ENCODE measurements at regions not wholly inside any gene's neighbourhood (a gene's known extent, or its start where the extent isn't known, plus 50 kb on each side); places are given as distances from the start of the nearest gene placed in this dataset.
"Not testable (repeated sequence)": the region's sequence is repeated elsewhere in the genome, so short reads cannot be mapped to it uniquely, and the experiment has no call there.

DNA sequence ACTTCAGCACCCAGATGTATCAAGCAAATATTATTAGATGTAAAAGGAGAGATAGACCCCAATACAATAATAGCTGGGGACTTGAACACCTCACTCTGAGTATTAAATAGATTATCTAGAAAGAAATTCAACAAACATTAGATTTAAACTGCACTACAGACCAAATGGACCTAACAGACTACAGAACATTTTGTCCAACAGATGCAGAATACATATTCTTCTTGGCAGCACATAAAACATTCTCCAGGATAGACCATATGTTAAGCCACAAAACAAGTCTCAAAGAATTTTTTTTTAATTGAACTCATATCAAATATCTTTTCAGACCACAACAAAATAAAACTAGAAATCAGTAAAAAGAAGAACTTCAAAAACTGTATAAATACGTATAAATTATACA, 130.4 kb downstream of the MTERF1 start:
- CTCF ChIA-PET: no interaction called here
- H3F3A ChIP-seq (ENCODE audit: low read length, unreplicated experiment): no peaks in the 10 kb centered on the region
- H4K20me1 ChIP-seq (ENCODE audit: low read length): no peaks in the 10 kb centered on the region
- H3K36me3 ChIP-seq (ENCODE audit: low read depth, low read length): no peaks in the 10 kb centered on the region
- BruUV-seq (replicated peaks): no TSS peak
- no peaks in the 10 kb centered on the region for H3K27me3 ChIP-seq (ENCODE audit: low read length)
- DNase-seq: no peak
- no peaks in the 10 kb centered on the region for H3K9me3 ChIP-seq (ENCODE audit: low read length)
- POLR2A ChIA-PET (ENCODE audit: unreplicated experiment): no interaction called here
- ATAC-seq: no peak
- H3K9me2 ChIP-seq (replicated peaks; ENCODE audit: low read length): no peaks in the 10 kb centered on the region
- H3K79me2 ChIP-seq (ENCODE audit: low read length): no peaks in the 10 kb centered on the region
- H2AFZ ChIP-seq (ENCODE audit: low read length): no peak overlapping the region
- no peak overlapping the region for H3K27ac ChIP-seq (ENCODE audit: low read length)
- no peak overlapping the region for H3K4me3 ChIP-seq (ENCODE audit: low read length)
- intact Hi-C loops (cut with micrococcal nuclease): no loop called here
- TF ChIP-seq EZH2phosphoT487 (IDR thresholded peaks at IDR 0.05; ENCODE audit: borderline replicate concordance, low read length) (no peak), EZH2 (IDR thresholded peaks at IDR 0.05; ENCODE audit: low read length, unreplicated experiment) (no peak)
- TF ChIP-seq, protein P1, sequence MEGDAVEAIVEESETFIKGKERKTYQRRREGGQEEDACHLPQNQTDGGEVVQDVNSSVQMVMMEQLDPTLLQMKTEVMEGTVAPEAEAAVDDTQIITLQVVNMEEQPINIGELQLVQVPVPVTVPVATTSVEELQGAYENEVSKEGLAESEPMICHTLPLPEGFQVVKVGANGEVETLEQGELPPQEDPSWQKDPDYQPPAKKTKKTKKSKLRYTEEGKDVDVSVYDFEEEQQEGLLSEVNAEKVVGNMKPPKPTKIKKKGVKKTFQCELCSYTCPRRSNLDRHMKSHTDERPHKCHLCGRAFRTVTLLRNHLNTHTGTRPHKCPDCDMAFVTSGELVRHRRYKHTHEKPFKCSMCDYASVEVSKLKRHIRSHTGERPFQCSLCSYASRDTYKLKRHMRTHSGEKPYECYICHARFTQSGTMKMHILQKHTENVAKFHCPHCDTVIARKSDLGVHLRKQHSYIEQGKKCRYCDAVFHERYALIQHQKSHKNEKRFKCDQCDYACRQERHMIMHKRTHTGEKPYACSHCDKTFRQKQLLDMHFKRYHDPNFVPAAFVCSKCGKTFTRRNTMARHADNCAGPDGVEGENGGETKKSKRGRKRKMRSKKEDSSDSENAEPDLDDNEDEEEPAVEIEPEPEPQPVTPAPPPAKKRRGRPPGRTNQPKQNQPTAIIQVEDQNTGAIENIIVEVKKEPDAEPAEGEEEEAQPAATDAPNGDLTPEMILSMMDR (conservative IDR thresholded peaks at IDR 0.05; ENCODE audit: low read depth, low read length): no peak
- no peak overlapping the region for H3K9ac ChIP-seq (ENCODE audit: low read length)
- H3K4me2 ChIP-seq (ENCODE audit: low read length): no peak overlapping the region
- no peaks in the 10 kb centered on the region for H3K4me1 ChIP-seq (ENCODE audit: insufficient read depth, low read length)

DNA sequence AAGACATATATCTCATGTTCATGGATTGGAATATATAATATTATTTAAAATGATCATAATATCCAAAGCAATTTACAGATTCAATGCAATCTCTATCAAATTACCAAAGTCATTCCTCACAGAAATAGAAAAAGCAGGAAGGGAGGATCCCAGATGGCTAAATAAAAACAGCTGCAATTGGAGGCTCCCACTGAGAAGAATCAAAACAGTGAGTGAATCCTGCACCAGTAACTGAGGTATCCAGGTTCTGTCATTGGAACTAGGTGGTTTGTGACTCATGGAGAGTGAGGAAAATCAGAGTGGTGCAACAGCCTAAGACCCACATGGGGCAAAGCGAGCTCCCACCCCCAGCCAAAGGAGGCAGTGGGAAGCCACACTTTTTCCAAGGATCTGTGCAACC, 128.4 kb downstream of the MTERF1 start:
- no TSS peak for BruUV-seq (replicated peaks)
- H3K36me3 ChIP-seq (ENCODE audit: low read depth, low read length): no peaks in the 10 kb centered on the region
- no peaks in the 10 kb centered on the region for H3K9me3 ChIP-seq (ENCODE audit: low read length)
- ATAC-seq (no peak), DNase-seq (no peak)
- no peak overlapping the region for H3K9ac ChIP-seq (ENCODE audit: low read length)
- H3F3A ChIP-seq (ENCODE audit: low read length, unreplicated experiment): no peaks in the 10 kb centered on the region
- H4K20me1 ChIP-seq (ENCODE audit: low read length): no peaks in the 10 kb centered on the region
- H2AFZ ChIP-seq (ENCODE audit: low read length): no peak overlapping the region
- H3K4me1 ChIP-seq (ENCODE audit: insufficient read depth, low read length): no peaks in the 10 kb centered on the region
- no peak overlapping the region for H3K4me3 ChIP-seq (ENCODE audit: low read length)
- TF ChIP-seq, protein P1 (conservative IDR thresholded peaks at IDR 0.05; ENCODE audit: low read depth, low read length): no peak
- TF ChIP-seq EZH2 (IDR thresholded peaks at IDR 0.05; ENCODE audit: low read length, unreplicated experiment): no peak
- no peak for TF ChIP-seq EZH2phosphoT487 (IDR thresholded peaks at IDR 0.05; ENCODE audit: borderline replicate concordance, low read length)
- ChIA-PET POLR2A (ENCODE audit: unreplicated experiment) (no interaction called here), CTCF (no interaction called here)
- intact Hi-C loops (cut with micrococcal nuclease): no loop called here
- no peaks in the 10 kb centered on the region for H3K9me2 ChIP-seq (replicated peaks; ENCODE audit: low read length)
- H3K79me2 ChIP-seq (ENCODE audit: low read length): no peaks in the 10 kb centered on the region
- no peaks in the 10 kb centered on the region for H3K27me3 ChIP-seq (ENCODE audit: low read length)
- no peak overlapping the region for H3K4me2 ChIP-seq (ENCODE audit: low read length)
- H3K27ac ChIP-seq (ENCODE audit: low read length): no peak overlapping the region

DNA sequence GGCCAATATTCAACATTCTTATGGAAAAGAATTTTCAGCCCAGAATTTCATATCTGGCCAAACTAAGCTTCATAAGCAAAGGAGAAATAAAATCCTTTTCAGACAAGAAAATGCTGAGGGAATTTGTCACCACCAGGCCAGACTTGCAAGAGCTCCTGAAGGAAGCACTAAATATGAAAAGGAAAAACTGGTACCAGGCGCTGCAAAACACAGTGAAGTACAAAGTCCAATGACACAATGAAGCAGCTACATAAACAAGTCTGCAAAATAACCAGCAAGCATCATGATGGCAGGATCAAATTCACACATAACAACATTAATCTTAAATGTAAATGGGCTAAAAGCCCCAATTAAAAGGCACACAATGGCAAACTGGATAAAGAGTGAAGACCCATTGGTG, 126.2 kb downstream of the MTERF1 start:
- H3K4me2 ChIP-seq (ENCODE audit: low read length); H3K9ac ChIP-seq (ENCODE audit: low read length); H3F3A ChIP-seq (ENCODE audit: low read length, unreplicated experiment); H3K27me3 ChIP-seq (ENCODE audit: low read length); H3K4me1 ChIP-seq (ENCODE audit: insufficient read depth, low read length); H3K4me3 ChIP-seq (ENCODE audit: low read length); H3K79me2 ChIP-seq (ENCODE audit: low read length); ATAC-seq; H2AFZ ChIP-seq (ENCODE audit: low read length); intact Hi-C loops (cut with micrococcal nuclease); CTCF ChIA-PET; H3K36me3 ChIP-seq (ENCODE audit: low read depth, low read length); H4K20me1 ChIP-seq (ENCODE audit: low read length); H3K9me2 ChIP-seq (replicated peaks; ENCODE audit: low read length); H3K27ac ChIP-seq (ENCODE audit: low read length); DNase-seq; H3K9me3 ChIP-seq (ENCODE audit: low read length); BruUV-seq (replicated peaks): not testable (repeated sequence)
- POLR2A ChIA-PET (ENCODE audit: unreplicated experiment): interaction anchor here (0.6 kb wide), 1 partner anchor 186 kb away, joined by 3 read pairs; the partner anchor contains the start of gene AKAP9

DNA sequence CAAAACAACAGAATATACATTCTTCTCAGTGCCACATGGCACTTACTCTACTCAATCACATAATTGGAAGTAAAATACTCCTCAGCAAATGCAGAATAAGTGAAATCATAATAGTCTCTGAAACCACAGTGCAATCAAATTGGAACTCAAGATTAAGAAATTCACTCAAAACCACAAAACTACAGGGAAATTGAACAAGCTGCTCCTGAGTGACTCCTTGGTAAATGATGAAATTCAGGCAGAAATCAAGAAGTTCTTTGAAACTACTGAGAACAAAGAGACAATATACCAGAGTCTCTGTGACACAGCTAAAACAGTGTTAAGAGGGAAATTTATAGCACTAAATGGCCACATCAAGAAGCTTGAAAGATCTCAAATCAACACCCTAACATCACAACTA, 125.4 kb downstream of the MTERF1 start:
- H3K9me3 ChIP-seq (ENCODE audit: low read length); H3K4me3 ChIP-seq (ENCODE audit: low read length); H2AFZ ChIP-seq (ENCODE audit: low read length); DNase-seq; BruUV-seq (replicated peaks); intact Hi-C loops (cut with micrococcal nuclease); H3K79me2 ChIP-seq (ENCODE audit: low read length); ATAC-seq; CTCF ChIA-PET; H3K27me3 ChIP-seq (ENCODE audit: low read length); H3K4me2 ChIP-seq (ENCODE audit: low read length); H3K27ac ChIP-seq (ENCODE audit: low read length); H3K9me2 ChIP-seq (replicated peaks; ENCODE audit: low read length); H3K9ac ChIP-seq (ENCODE audit: low read length); H4K20me1 ChIP-seq (ENCODE audit: low read length); H3K36me3 ChIP-seq (ENCODE audit: low read depth, low read length); H3F3A ChIP-seq (ENCODE audit: low read length, unreplicated experiment): not testable (repeated sequence)
- POLR2A ChIA-PET (ENCODE audit: unreplicated experiment): interaction anchor here (0.6 kb wide), 1 partner anchor 162 kb away, joined by 5 read pairs; no protein-coding TSS in a partner anchor
- peaks cover 13% of the 10 kb centered on the region for H3K4me1 ChIP-seq (ENCODE audit: insufficient read depth, low read length)
